ENCODE measurements at regions not wholly inside any gene's neighbourhood (a gene's known extent, or its start where the extent isn't known, plus 50 kb on each side); places are given as distances from the start of the nearest gene placed in this dataset.

DNA sequence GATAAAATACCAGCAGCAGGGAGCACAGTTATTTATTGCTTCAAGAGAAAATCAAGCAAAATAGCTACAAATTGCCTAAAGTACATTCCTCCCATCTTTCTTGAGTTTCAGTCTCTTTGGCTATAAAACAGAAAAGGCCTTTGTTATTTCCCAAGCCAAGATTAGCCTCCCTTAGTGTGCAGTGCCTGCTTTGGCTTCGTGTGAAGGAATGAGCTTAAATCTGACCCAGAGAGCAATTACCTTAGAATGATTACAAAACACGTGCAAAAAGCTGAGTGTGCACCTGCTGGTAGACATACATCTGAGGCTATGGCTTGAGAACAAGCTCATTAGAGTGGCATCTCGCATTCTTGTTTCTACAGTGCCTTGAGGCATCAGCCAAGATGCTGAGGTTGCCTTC is 250.8 kb downstream of the C4orf33 start:
- no peak for DNase-seq

DNA sequence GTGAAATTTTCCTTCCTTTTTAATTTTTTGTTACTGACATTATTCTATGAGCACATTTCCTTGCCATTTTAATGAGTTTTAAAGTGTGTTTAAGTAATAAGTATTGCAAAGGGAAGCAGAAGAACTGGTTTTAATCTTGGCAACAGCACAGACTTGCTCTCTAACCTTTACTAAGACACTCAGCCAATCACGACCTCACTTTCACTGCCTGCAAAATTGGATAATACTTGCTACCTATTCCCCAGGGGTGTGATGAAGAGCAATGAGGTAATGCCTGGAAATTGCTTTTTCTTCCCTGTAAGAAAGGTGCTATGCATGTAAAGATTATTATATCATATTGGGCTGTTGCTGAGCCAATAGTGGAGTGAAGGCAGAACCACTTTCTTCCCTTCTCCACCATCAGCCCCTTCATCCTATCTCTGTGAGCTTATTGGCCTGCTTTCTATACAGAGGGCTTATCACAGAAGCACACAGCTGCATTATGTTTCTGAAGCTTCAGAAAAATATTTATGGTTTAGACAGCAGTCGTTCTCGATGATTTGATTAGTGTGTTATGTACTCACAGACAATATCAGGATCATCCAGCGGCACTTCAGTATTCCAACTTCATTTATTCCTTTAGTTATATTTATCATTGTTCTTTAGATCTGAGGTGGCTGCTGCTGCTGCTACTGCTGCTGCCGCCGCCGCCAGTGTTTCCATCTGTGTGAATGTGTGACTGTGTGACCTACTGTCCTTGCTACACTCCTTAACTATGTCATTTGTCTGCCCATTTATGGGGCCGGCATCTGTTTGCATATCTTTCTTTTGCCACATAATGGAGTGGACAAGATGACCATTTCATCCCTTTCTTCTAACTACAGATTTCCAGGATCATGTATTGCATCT is 255.1 kb downstream of the C4orf33 start:
- no peak for DNase-seq

DNA sequence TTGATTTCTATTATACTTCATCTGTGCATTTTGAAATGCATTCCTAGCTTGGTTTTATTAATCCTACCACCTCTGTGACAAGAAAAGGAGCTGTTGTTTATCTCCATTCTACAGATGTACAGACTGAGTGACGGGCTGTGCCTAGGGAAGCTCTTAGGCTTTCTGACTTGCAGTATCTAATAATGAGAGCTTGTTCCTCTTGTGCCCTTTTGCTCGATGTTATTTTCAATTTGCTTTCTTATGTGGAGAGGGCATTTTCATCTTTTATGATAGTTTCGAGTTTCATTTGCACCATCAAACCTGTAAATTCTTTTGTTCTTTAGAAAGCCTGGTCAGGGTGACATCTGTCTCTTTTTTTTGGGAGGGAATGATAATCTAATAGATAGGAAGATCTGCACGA is 256.5 kb downstream of the C4orf33 start:
- DNase-seq: no peak

DNA sequence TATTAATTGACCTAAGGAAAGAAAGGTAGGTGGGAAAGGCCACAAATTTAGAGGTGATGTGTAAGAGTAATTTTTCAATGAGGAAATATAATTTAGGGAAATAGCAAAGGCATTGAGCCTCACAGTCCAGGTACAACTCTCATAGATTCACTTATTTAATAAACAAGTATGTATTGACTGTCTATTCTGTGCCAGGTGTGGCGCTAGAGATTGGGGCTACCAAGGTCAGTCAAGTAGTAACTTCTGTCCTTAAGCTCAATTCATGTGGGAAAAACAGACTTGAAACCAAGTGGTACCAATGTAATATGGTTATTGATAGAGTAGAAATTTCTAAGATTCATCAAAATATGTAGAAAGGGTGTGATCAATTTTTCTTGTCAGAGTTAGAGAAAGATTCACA is 257.5 kb downstream of the C4orf33 start:
- no peak for DNase-seq

DNA sequence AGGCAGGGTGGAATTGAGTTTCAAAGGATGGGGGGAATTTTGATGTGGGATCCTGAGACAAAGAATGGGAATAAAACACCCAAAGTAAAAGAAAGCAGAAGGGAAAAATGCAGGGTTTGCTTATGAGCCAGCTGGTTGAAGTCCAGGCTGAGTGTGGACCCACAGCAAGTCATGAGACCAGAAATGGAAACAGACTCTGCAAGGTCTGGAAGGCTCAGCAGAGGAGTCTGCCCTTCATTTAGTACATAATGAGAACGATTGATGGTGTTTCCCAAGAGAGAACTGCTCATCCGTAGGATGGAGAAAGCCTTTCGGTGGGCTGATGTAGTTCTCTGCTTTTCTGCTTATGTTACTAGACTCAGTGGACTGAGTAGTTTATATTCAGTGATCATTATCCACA is 259.1 kb downstream of the C4orf33 start:
- DNase-seq: no peak

DNA sequence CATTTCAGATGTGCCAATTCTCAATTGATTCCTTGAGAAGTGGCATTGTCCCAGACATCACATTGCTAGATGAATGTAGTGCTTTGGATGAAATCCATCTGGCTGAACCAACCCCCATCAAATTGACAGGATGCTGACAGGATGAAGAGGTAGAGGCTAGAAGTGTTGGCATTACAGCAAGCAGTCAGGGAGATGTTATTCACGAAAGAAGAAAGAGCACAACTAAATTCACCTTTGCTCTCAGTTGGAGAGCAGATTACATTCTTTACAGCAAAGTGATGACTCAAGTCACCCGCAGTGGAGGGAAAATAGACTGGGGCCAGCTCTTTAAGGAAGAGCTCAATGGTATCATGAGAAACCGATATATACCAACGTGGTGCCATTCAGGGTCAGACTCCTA is 259.6 kb downstream of the C4orf33 start:
- peak in 2 of 56 donors; percentile 5 to 8 for DNase-seq

DNA sequence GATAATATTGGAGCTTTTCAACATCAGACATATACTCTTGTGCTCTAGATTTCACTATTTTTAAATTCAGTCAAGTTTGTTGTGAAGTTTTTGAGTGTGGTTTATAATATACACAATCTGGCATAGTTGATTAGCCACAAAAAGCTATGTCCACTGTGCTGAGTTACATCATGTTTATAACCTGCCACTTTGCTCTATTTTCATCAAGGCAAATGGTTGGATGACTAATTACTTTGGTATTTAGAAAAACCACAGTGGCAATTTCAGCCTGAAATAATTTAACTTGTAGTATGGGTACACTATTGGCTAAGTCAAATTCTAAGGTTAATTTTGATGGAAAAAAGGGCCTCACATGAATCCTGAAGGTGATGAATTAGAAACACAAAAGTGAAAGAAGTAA is 262.6 kb downstream of the C4orf33 start:
- no peak for DNase-seq

DNA sequence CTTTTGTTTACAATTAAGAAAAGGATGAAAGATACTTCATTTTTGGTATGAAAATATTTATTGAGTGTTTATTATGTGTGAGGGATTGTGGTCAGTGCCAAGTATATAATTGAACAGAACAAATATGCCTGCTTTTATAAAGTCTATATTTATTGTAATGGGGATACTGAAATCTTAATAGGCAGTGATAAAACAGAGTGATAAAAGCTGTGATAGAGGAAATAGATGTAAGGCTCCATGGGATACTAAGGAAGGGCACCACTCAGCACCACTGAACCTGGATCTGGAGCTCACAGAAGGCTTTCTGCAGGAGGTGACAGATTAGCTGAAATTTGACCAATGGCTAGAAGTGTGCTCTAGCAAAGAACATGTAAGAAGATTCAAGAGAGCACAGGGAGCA is 263.5 kb downstream of the C4orf33 start:
- DNase-seq: no peak

DNA sequence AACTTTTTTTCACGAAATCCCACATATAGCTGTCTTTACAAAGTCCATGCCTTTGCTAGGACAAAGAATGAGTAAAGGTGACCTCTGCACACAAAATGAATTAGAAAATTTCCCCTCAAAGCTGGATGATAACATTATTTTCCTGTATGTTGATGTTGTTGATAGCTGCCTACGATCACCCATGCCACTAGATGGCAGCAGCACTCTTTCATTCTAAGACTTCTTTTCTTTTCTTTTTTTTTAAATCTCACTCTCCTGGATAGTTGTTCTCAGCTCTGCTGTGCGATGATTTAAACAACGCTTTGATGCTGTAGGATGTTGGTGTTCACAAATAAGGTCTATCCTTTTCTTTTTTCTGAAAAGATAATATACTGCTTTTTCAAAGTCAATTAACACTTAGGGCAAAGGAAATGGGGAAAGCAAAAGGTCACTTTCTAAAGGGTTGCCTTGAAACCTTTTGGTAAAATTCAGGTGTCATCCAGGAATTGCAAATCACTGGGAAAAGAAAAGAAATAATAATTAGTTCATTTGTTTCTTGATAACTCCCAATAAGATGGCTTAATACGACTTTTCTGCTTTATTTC is 266.8 kb downstream of the C4orf33 start:
- DNase-seq: peak in 24 of 56 donors; percentile 1 to 62 (median 11)

DNA sequence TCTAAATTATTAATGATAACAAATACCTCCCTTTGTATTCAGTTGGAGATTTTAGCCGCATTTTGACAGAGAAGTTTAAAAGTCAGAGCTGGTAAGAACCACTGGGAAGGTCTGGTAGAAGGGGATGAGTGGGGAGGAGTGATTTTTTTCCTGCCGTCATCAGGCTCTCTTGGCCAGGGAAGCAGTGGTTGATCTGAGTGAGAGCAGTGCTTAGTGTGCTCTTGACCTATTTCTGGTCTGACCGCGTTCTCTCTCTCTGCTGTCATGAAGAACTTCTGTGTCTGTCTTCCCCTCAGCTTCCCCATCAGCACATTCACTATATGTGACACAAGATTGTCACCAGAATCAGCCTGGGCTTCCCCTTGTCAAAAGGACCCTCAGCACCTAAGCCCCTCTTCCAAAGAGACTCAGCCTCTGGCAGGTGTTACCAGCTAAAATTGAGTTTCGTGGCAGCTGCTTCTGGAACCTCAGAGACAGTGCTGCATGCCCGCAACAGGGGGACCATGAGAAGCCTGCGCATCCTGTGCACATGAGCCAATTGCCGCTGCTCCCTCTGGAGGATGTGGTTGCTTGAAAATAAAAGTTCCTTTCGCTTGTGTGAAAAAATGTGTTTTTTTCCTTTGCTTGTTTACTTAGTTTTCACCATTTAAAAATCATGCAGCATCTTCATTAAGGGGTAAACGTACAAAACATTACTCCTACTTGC is 268.9 kb downstream of the C4orf33 start:
- no peak for DNase-seq

DNA sequence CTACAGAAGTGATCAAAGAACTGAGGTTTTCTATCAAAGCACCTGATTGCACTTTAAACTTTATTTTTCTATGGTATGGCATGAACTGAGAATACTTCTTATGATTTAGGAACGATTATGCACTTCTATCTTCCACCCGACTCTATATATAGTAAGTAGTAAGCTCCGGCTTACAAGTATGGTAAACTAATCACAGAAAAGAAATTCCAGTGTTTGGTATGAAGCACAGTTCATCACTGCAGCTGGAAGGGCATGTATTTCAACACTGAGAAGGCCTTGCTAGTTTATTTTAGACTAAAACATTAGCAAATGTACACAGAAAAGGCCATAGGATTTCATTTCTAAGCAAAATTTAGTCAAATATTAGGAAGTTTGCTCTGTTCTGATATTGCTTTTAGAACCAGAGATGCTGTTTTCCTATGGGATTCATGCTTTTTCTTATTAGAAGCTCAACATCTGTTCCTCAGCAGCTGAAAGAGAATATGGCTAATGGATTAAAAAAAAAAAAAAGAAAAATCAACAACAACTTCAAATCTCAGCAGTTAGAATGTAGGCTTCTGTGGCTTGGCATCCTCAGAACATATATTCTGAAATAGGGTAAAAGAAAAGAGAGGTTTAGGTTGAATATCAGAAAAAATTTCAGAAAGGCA is 273.5 kb downstream of the C4orf33 start:
- no peak for DNase-seq

DNA sequence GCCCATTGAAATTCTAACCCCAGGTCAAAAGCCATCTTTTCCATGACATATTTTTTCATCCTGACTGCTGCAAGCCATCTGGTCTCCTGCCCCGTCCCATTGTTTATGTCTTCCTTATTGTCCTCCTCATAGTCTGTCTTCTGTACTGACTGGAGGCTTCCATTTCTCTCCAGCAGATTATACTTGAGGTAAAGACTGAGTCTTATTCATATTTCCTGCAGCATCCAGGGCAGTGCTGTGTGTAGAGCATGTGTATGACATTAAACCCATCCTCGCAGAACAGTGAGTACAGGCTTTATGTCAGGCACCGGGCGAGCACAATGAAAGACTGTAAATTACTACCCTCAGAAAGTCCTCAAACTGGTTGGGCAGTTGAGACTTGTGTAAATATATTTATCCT is 275.1 kb downstream of the C4orf33 start:
- no peak for DNase-seq

DNA sequence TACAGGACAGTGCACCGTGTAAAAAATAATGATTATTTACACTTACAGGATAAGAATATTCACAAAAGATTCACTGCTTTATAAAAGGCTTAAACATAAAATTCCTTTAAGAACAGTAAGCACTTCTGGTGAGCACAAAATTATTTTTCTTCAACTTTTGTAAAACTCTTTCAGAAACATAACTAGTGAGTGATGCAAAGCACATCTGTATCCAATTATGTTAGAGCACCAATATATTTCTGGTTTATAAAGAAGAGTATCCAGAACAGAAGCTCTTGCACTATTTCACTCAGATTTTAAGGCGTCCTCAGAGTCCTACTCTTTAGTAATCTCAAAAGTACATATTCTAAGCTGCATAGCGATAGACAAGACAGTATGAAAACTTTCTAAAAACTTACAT is 276.0 kb downstream of the C4orf33 start:
- no peak for DNase-seq

DNA sequence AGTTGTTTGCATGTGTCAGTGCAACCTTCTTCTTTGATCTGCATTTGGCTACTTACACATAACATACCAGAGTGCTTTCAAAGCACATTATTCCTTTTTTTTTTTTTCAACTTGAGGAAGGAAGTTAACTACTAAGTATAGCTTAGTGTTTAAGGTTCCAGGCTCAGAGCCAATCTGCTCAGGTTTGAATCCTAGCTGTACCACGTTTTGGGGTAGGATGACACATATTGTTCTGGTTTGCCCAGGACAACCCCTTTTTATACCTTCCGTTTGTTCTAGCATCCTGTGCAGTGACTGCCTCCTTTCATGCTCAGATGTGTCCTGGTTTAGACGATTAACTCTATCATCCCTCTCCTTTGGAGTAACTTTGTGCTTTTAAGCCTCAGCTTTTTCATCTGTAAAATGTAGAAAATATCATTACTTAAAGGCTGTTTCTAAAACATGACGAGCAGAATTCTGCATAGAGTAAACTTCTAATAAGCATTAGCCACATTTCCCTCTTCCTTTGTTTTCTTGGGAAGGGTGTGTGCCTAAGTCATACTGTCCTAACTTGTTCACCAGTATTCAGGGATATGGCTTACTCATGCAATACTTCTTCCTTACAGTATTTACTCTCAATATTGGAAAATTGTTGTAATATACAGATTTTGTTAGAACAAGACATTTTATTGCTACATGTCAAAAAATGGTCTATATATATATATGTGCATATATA is 281.3 kb downstream of the C4orf33 start:
- DNase-seq: no peak

DNA sequence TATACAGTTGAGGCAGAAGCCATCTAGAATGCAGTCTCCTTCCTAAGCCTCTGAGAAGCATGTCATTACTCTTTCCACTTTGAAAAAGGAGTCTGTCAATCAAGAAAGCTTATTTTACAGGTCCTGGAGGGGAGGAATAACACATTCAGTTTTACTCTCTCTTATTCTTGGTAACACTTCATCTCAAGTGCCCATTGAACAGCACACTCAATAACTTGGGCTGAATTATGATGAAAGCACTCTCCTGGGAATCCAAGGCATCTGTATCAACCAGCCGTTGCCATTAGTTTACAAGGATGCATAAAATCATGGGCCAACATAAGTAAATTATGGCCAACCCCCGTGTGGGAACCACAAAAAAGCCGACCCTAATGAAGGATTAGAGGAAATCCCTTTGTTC is 282.4 kb downstream of the C4orf33 start:
- no peak for DNase-seq

DNA sequence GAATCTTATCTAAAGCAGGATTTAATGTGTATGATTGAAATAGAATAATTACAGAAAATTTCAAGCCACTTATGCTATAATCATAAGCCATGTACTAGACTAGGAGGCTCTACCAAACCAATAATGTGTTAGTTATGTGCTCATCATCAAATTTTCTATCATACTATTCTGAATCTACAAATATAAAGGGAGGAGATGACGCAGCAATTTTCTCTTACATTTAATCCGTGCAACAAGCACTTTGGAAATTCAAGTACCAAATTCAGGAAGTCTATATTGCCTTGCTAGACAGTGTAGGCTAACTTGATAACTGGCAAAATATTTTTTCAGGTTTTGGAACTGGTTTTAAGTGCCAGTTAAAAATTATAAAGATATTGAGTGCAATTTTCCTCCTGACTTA is 283.5 kb downstream of the C4orf33 start:
- DNase-seq: no peak

DNA sequence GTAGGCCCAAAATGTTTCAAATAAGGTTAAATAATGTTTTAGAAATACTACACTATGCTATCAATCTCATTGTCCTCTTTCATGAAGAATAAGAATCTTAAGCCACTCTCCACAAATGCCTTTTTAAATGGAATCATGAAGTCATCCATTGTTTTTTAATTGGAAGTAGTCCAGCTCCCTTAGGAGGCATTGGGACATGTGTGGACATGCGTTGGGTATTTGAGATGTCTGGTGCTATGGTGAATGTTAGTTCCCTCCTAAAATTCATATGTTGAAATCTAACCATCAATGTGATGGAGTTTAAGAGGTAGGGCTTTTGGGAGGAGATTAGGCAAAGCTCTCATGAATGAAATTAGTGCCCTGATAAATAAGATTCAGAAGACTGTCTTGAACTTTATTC is 289.0 kb downstream of the C4orf33 start:
- no peak for DNase-seq

DNA sequence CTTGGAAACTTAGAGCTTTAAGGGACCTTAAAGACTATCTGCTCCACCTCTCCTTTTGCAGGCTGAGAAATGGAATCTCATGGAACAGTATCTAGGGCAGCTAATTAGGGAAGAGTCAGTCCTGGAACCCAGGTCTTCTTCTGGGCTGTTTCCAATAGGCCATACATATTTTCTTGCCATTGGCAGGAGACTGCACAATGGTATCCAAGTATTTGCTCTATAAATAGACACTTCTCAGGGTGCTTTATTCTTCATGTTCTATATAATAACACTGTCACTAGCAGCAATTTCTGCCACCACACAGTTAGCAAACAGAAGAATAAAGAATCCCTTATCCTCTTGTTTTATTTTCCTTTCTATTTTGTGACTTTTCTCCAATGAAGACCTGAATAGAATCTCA is 291.7 kb downstream of the C4orf33 start:
- no peak for DNase-seq

DNA sequence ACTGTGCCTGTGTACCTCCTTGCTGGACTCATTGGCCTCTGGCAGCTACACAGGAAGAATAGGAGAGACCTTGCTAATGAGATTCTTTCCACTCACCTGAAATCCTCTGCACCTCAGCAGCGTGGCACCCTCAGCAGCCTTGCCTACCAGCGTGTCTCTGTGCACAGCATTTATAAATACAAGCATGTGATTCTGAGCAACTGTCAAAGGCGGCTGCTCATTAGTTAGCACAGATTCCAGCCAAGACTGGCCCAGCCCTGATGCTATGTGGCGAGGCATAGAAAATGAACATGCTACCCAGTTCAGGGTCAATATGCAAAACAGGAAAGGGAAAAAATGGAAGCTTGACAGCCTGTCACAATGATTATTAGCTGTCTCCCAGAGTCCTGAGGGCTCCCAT is 298.0 kb downstream of the C4orf33 start:
- no peak for DNase-seq

DNA sequence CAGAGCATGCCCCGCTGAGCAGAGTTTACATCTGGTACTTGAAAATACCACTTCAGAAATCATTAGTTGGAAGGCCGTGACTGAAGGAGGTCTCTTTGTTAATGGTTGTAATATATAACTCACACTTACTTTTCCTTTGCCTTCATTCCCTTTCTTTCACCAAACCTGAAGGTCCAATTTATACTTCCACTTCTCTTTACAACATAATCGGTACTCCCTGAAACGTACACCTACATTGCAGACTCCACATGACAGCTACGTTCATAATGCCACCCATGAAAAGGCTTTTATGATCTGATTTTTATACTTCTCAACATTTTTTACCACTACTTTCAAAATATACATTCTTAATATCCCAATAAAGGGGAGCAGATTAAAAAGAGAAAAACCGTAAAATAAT is 298.7 kb downstream of the C4orf33 start:
- no peak for DNase-seq

DNA sequence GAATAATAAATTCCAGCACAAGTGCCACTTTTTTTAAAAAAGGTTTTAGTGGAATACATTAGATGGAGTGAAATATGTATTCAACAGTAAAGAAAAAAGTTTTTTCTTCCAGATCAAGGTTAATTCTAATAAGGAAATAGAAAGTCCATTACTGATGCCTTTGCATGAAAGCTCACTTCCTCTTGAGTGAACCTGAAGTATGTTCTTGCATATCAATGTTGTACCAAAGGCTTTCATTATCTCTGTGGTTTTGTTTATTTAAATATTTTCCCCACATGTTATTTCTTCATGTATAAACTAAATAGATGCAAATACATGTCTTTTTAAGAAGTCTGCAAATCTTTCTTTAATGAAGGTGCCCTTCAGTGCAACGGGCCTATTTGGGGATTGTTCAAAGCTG is 307.9 kb downstream of the C4orf33 start:
- DNase-seq: no peak

Data from amygdala (tissue), 56 donors.